ENCODE measurements at regions not wholly inside any gene's neighbourhood (a gene's known extent, or its start where the extent isn't known, plus 50 kb on each side); places are given as distances from the start of the nearest gene placed in this dataset.
"Not testable (repeated sequence)": the region's sequence is repeated elsewhere in the genome, so short reads cannot be mapped to it uniquely, and the experiment has no call there.

DNA sequence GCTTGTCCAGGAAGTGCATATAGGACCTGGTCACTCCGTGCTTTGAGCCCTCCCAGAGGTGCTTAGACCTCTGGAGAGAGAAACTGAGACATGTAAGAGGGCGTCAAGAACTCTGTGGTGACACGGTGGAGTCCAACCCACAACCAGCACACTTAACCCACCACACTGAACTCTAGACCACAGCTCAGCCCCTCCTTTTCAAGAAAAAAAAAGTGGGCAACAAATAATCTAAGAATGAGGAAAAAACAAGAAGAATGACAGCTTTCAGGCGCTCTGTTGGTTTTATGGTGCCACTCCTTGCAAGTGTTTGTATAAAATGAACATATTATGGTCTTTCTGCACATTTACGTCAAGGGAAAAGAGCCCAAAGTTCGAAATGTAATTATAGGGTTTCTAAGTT, 50.2 kb upstream of the SNAPC3 start:
- DNase-seq: no peak

DNA sequence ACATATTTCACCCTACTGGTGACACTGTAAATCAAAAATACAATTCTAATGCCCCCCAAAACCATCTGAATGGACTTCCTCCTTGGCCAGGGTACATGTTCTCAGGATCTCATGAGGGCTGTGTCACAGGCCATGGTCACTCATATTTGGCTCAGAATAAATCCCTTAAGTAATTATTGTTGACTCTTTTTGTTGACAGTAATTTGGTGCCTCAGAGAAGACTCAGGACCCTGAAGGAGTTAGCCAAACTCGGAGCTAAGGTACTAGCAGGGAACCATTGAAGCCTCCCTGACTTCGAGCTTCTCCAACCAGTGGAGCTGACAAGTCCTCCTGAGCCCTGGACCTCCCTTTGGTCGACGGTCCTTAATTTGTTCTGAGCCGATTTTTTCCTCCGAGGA, 51.2 kb upstream of the SNAPC3 start:
- no peak for DNase-seq

DNA sequence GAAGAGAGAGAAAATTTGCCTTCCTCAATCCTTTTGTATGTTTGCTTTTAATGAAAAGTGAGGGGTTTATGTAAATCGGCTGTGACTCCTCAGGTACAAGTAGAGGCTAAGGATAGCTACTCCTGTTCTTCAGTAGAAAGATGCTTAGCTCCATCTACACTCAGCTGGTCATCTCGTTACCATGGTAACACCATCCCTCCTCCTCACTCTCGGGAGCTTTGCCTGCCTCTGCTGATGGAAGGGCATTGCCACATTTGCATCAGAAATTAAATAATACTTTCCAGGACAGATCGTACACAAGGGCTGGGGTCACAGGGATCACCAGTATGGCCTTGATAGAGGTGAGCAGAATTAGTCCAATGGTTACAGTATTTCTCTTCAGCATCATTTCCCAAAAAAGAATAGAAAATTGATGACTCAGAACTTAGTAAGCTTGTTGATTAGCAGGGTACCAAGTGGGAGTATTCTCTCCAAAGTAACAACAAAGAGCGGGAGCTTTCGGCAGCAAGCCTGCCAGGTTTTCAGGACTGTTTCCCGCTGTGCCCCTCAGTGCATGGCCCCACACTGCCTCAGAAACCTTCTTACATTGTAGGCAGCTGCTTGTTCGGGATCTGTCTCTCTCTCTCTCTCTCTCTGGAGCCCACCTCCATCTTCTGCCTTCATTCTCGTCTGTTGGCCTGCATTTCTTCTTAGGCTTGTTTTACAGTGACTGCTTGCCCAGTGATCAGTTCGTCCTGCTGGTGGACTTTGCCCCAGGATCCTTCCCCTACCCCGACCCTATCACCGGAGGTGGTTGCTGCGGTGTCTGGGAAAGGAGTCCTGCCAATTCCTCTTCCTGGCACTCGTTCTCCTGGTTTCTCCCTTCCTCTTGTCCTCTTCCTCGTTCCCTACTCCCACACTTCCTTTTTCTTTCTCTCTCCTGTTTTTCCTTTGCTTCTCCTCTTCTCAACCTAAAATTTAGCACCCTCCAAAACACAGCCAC, 51.9 kb upstream of the SNAPC3 start:
- DNase-seq: peak; percentile 16

DNA sequence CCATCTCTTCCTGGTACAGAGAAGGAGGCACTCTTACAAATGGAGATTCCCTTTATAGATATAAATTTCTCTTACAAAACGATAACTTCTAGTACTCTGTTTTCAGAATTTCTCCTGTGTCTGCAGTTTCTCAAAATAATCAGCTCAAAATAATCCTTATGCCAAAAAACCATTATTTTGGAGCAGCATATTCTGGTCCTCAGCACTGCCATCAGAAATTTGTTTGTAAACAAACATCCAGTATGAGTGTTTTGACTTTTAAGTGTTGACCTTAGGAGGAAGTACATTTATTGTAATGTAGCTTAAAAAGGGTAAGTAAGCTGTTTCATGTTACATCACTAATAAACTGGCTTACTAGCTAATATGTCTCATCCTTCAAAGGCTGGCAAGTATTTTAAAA, 52.8 kb upstream of the SNAPC3 start:
- no peak for DNase-seq

DNA sequence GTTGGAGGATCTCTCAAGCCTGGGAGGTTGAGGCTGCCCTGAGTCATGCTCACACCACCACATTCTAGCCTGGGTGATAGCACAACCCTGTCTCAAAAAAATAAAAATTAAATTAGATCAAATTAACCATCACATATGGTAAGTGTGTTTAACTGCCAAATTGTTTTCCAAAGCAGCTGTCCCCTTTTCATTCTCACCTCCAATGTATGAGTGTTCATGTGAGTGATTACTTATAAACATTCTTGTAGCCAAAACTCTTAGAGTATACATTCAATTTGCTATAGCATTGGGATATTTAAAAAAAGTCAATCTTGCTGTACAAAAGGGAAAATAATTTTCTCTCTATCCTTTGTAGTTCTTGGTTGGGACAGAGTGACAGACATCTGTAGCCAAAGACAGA, 53.4 kb upstream of the SNAPC3 start:
- DNase-seq: no peak

DNA sequence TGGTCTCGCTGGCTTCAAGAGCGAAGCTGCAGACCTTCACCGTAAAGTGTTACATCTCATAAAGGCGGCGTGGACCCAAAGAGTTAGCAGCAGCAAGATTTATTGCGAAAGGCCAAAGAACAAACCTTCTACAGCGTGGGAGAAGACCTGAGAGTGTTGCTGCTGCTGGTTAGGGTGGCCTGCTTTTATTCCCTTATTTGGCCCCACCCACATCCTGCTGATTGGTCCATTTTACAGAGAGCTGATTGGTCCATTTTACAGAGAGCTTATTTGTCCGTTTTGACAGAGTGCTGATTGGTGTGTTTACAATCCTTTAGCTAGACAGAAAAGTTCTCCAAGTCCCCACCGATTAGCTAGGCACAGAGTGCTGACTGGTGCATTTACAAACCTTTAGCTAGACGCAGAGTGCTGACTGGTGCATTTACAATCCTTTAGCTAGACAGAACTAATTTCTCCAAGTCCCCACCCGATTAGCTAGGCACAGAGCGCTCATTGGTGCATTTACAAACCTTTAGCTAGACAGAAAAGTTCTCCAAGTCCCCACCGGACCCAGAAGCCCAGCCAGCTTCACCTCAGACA, 57.6 kb upstream of the SNAPC3 start:
- DNase-seq: not testable (repeated sequence)

DNA sequence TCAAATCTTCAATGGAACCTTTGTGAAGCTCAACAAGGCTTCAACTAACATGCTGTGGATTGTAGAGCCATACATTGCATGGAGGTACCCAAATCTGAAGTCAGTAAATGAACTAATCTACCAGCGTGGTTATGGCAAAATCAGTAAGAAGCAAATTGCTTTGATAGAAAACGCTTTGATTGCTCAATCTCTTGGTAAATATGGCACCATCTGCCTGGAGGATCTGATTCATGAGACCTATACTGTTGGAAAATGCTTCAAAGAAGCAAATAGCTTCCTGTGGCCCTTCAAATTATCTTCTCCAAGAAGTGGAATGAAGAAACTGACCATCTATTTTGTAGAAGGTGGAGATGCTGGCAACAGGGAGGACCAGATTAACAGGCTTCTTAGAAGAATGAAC, 54.7 kb upstream of the TTC39B start:
- DNase-seq: no peak

DNA sequence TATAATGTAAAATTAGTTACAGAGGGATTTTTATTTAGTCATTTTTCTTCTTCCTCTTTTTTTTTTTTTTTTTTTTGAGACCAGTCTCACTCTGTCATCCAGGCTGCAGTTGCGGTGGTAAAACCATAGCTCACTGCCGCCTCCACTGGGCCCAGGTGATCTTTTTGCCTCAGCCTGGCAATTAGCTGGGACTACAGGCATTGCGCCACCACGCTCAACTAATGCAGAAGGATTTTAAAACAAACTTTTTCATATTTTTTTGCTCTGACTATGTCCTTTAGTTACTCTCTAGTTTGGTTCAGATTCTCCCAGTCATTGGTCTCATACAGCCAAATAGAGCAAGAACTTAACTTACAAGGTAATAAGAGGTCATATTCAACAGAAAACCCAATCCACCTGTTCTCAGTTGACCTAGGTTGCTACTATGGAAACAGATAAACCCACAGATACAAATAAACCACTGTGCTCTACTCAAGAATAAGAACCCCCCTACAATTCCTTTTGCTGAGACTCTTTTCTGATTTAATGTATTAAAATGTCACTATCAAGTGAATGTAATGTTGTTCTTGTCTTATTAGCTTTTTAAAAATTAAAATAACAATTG, 50.1 kb upstream of the TTC39B start:
- no peak for DNase-seq
